GM19397 (cell line): ENCODE measurements at regions not wholly inside any gene's neighbourhood (a gene's known extent, or its start where the extent isn't known, plus 50 kb on each side); places are given as distances from the start of the nearest gene placed in this dataset.
"Not testable (repeated sequence)": the region's sequence is repeated elsewhere in the genome, so short reads cannot be mapped to it uniquely, and the experiment has no call there.

ENCODE experiments used
- ATAC-seq: cut with Tn5 transposase; IDR thresholded peaks from one replicate; pipeline ENCODE4 v1.9.1; 2021; ENCODE audit warnings: mild to moderate bottlenecking, moderate library complexity; ENCODE audit not compliant: unreplicated experiment

DNA sequence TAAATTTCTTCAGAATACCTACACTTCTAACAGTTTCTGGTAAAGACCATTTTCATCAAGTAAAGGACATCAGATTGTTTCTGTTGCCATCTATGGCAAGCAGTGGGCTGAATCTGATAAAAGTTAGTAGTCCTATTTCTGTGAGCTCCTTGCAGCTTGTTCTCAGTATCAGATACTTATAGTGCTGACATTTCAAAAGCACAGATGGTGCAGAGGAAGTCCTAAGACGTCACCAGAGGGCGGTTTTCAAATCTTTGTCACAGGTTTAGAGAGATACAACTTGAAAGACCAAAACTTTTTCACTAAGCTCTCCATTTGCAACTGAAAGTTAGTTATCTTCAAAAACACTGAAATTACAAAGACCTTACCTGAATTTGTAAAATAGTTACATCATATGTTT, 719.8 kb downstream of the SLITRK1 start:
- no peak for ATAC-seq

DNA sequence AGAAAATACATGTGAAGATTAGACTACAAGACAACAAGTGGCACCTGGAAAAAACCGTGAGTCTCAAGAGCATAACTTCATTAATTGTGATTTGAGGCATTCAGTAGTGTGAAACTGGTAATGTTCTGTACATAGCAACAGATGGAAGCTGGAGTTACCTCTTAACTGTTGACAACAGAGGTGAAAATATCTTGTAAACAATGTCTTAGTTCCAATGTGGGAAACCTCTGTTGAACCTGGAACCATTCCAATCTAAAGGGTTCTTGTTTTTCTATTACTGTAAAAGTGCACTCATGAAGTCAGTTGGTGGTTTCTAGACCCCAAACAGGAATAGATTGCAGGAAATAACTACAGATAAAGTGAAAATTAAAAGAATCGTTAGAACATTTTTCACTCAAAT, 728.4 kb downstream of the SLITRK1 start:
- ATAC-seq: no peak

DNA sequence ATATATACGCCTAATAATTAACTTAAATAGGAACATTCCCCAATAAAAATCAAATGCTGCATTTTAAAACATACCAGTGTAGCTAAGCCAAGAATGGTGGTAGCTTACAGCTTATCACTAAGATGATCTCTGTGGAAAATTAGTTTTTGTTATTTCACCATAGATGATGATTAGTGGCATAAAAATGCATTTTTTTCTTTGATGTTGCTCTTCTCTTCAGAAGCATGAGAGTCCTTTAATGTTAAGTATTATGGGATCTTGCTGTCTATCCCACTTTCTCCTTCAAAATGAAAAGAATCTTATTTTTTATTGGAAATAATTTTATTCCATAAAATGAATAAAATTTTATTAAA, 731.0 kb downstream of the SLITRK1 start:
- no peak for ATAC-seq

GRCh38 chr13:83150616-83151307, 731.5 kb downstream of the SLITRK1 start:
- no peak for ATAC-seq

DNA sequence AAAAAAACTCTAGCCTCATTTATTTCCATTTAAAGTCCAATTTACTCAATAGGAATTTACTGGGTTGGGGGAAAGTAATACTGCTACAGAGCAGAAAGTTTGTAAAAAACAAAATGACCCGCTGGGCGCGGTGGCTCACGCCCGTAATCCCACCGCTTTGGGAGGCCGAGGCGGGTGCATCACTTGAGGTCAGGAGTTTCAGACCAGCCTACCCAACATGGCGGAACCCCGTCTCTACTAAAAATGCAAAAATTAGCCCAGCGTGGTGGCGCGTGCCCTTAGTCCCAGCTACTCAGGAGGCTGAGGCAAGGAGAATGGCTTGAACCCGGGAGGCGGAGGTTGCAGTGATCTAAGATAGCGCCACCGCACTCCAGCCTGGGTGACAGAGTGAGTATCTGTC, 745.6 kb downstream of the SLITRK1 start:
- ATAC-seq: no peak

DNA sequence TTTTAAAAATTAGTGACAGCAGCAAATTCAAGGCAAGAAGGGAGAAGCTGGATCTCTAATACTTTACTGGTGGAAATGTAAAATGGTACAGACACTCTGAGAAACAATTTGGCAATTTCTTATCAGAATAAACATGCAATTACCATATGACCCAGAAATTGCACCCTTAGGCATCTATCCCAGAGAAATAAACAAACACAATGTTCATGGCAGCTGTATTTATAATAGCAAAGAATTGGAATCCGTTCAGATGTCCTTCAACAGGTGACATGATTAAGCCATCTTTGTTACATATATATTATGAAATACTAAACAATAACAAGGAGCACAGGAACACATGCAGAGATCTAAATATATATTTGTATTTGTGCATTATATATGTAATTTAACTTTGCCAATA, 756.5 kb downstream of the SLITRK1 start:
- ATAC-seq: no peak

- no peak for ATAC-seq
Observed at GRCh38 chr13:83121896-83122295, 760.4 kb downstream of the SLITRK1 start.

- no peak for ATAC-seq
Observed at GRCh38 chr13:83117046-83117445, 765.2 kb downstream of the SLITRK1 start.

DNA sequence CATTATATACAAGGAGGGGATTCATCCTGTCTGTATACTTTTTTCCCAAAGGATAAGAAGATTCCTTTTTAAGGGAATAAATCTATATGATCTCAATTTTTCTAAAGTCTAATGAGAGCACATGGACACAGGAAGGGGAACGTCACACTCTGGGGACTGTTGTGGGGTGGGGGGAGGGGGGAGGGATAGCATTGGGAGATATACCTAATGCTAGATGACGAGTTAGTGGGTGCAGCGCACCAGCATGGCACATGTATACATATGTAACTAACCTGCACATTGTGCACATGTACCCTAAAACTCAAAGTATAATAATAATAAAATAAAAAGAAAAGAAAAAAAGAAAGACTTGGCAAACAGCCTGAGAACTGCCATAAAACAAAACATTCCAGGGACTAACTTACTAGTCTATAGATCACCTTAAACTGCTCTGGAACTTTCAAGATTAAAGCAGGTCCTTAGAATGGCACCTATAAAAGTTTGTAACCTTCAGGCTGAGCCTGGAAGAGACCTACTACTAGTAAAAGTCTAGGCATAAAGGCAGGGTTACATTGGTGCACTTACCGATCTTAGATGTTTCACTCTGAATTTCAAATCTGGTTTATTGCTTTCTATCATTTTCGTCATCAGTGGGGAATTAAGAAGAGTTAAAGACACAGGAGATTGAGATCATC, 780.6 kb downstream of the SLITRK1 start:
- not testable (repeated sequence) for ATAC-seq

GRCh38 chr13:83100237-83100636, 782.0 kb downstream of the SLITRK1 start:
- ATAC-seq: no peak

DNA sequence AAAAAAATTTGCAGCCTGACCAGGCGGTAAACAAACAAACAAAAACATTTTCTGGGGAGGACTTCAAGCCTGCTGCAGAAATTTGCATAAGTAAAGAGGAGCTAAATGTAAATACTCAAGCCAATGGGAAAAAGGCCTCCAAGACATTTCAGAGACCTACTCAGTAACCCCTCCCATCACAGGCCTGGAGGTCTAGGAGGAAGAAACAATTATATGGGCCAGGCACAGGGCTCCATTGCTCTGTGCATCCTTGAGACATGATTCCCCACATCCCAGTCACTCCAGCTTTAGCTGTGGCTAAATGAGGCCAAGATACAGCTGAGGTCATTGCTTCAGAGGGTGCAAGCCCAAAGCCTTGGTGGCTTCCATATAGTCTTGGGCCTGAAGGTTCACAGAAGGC, 793.4 kb downstream of the SLITRK1 start:
- ATAC-seq: no peak

GRCh38 chr13:83086948-83087347, 795.3 kb downstream of the SLITRK1 start:
- no peak for ATAC-seq

DNA sequence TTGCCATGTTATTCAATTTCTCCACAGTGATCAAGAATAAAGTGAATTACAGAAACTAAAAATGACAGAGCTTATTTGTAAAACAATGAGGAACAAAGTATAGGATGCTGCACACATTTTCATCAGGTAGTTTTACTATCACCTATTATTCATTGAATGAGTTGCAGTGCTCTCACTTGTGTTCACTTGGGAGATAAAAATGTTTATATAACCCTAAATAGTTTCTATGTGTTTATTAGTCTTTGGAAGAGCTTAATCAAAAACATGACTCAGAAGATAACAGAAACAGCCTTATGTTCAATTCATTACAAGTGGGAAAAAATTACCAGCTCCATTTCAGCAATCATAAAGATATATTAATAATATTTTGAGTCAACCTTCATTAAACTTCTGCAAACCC, 796.2 kb downstream of the SLITRK1 start:
- ATAC-seq: no peak

DNA sequence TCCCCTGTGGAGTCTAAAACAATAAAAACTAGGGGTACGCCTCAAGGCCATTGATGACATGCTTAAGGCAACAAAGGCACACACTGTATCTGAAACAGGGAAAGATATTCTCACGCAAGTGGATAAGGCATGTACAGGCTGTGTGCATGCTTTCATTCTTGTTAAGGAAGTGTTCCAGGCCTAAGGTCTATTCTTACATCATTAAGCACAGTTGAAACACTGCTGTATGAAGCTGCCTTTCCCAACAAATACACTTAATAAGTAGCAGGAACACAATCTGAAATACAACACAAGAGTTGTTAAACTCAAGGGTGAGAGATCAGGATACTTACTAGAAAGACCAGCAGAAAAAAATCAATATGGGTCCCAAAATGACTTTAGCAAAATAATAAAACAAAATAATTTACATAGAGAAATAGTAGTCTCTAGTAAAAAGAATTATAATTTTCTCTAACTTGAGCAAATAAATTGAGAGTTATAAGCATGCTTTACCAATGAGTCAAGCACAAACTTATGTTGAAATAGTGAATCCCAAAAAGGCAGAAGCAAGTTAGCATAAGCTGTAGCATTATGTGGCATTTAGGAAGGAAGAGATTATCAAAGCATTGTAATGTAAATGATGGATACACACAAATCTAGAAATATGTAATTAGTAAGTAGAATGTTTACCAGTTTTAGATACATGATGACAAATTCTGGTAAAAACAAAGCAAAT, 796.9 kb downstream of the SLITRK1 start:
- ATAC-seq: no peak

DNA sequence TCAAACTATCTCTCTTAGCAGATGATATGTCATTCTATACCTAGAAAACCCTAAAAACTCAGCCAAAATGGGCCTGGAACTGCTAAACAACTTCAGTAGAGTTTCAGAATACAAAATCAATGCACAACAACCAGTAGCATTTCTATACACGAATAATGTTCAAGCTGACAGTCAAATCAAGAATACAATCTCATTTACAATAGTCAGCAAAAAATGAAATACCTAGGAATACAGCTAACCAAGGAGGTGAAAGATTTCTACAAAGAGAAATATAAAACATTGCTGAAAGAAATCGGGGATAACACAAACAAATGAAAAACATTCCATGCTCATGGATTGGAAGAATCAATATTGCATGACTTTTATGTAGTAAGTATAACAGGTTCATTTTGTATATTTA, 804.8 kb downstream of the SLITRK1 start:
- no peak for ATAC-seq

GRCh38 chr13:83073930-83074329, 808.3 kb downstream of the SLITRK1 start:
- not testable (repeated sequence) for ATAC-seq

DNA sequence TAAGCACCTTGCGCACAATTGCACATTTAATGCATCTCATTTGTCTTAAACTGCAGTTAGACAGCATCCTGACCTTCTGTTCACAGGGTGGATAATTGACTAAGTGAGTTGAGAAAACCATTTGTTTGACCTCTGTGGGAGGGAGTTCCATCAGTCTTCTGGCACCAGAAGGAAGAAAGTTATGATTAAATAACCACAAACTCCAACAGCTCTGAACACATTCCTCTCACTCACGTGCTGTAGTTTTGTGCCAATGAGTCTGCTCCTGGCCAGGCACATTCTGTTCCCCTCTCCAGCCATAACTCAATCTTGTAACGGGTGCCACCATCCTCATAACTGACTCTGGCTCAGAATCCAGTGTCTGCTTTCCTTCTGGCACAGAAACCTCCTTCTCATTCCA, 817.2 kb downstream of the SLITRK1 start:
- no peak for ATAC-seq

GRCh38 chr13:83057119-83057518, 825.2 kb downstream of the SLITRK1 start:
- no peak for ATAC-seq

DNA sequence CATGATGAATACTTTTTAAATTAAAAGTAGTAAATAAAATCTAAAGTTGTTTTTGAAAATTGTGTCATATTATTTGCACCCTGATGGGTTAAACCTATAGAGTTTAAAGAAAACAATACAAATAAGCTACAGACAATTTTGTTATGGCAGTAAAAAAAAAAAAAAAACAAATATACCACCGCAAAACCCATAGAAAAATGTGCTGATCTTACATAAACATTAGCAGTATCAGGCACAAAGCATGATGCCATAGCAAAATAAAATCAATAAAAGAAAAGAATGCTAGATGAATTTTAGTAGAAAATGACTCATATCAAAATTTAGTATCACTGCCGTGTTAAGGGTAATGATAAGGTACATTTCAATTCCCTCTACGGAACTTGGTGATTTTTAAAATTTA, 826.0 kb downstream of the SLITRK1 start:
- no peak for ATAC-seq

DNA sequence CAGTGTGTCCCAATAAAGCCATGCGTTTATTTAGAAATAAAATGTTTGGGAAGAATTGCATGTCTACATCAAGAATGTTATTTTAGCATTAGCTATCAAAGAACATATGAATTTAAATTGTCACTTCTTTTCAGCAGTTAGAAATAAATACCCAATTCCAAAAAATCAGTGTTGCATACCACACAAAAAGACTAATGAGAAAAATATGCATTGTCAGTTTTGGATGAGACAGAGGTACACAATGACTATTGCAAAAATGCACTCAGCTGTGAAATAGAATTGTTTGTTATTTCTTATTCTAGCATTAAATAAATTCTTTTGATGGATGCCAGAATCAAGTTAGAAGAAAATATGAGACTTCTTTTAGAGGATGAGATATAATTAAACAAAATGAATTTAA, 833.9 kb downstream of the SLITRK1 start:
- ATAC-seq: no peak

DNA sequence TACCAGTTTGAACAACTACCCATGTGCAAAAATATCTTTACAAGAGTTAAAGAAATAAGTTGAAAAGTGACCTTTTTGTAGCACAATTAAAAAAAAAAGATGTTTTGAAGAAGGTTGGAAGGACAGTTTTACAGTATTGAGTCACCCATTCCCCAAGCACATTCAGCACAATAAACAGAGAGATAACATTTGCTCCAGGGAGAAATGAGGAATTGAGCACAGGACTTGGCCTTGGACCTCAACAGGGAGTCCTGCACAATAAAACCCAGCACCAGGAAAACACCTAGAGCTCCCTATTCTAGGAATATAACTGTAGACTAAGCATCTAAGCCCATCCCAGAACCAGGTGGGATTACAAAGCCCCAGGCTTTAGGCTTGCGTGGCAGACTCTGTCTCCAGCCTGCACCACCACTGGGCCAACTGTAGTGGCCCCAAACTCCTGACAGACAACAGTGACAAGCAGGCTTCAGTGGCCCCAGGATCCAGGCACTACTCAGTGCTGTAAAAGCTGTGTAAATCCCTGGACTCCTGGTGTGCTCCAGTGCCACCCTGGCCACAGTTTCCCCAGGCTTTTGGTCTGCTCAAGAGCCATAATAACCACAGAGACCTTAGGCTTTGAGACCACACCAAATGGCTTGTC, 857.2 kb downstream of the SLITRK1 start:
- no peak for ATAC-seq

DNA sequence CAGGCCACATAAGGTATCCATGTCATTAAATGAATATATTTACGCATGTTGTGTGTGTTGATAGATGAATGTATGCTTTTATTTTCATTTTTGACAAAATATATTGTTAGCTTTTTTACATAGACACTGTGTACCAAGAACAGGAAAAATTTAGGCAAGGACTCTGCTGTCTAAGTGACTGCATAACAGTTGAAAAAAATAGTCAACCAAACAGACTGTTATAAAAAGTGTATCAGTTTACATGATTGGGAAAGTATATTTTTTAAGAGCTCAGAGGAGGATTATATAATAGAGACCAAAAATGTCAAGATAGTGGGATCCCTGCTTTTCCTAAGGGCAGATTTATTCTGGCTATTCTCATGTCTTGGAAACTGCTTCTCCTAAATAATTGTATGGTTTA, 858.0 kb downstream of the SLITRK1 start:
- ATAC-seq: no peak
